ENCODE measurements at regions not wholly inside any gene's neighbourhood (a gene's known extent, or its start where the extent isn't known, plus 50 kb on each side); places are given as distances from the start of the nearest gene placed in this dataset.

- H2AK5ac ChIP-seq (ENCODE audit: insufficient read length, low read length): no peak overlapping the region
- H4K8ac ChIP-seq (replicated peaks; ENCODE audit: insufficient read length, low read depth, low read length): no peak overlapping the region
- no peak overlapping the region for H3K14ac ChIP-seq (ENCODE audit: insufficient read depth, low read length)
- no peak overlapping the region for H2BK20ac ChIP-seq (ENCODE audit: low read depth, low read length, poor library complexity, severe bottlenecking)
- no CpG with 5 or more reads among the region's 21 CpGs for WGBS (ENCODE audit: extremely low coverage, insufficient read length, low lambda C conversion rate)
- H2BK120ac ChIP-seq (ENCODE audit: low read depth, low read length, poor library complexity, severe bottlenecking): no peak overlapping the region
- no peak overlapping the region for H2BK15ac ChIP-seq (ENCODE audit: low read depth, low read length)
- Mint-ChIP-seq H3K27ac (peak overlapping the region in 1 of 3 experiments; percentile 0; a peak in 2 of 7 replicates), H3K4me1 (peaks cover 7 to 12% of the 10 kb centered on the region in 2 experiments; a peak in 3 of 4 replicates), H3K9me3 (no peaks in the 10 kb centered on the region), H3K4me3 (no peak overlapping the region), H3K27me3 (ENCODE audit: low read depth) (no peaks in the 10 kb centered on the region; the same call in 1 of the 2 replicates), H3K36me3 (ENCODE audit: insufficient read depth in 1 of 3, low read depth in 3 of 3) (no peaks in the 10 kb centered on the region)
- H3K27ac ChIP-seq (ENCODE audit: insufficient read length, low read depth, low read length): no peak overlapping the region
- H3K4ac ChIP-seq (ENCODE audit: low read depth, low read length): no peak overlapping the region
- H3K4me2 ChIP-seq (ENCODE audit: insufficient read depth, insufficient read length, low read length): no peak overlapping the region
- no peak overlapping the region for H3K56ac ChIP-seq (ENCODE audit: insufficient read length, low read depth, low read length)
- peak; percentile 19 for DNase-seq
- H2BK12ac ChIP-seq (ENCODE audit: insufficient read length, low read depth, low read length): no peak overlapping the region
- H4K20me1 ChIP-seq (ENCODE audit: control insufficient read depth, insufficient read depth, insufficient read length): no peaks in the 10 kb centered on the region
- no peak overlapping the region for H3K18ac ChIP-seq (ENCODE audit: insufficient read length, low read depth, low read length)
- no peak overlapping the region for H2BK5ac ChIP-seq (ENCODE audit: insufficient read length, low read length)
- no peak overlapping the region for H3K9ac ChIP-seq (ENCODE audit: extremely low read depth, insufficient read length, low read length)
- no peaks in the 10 kb centered on the region for H3K27me3 ChIP-seq (ENCODE audit: insufficient read depth, low read length)
- no peak overlapping the region for H4K91ac ChIP-seq (ENCODE audit: insufficient read length, low read depth, low read length)
- H3K4me1 ChIP-seq (ENCODE audit: insufficient read depth, low read length): no peaks in the 10 kb centered on the region
- no peaks in the 10 kb centered on the region for H3K9me3 ChIP-seq (ENCODE audit: control insufficient read depth, low read depth, low read length)
- H3K23ac ChIP-seq (ENCODE audit: insufficient read length, low read depth, low read length): no peak overlapping the region
- no peak overlapping the region for H4K5ac ChIP-seq (ENCODE audit: insufficient read length, low read depth, low read length)
- no peak for TF ChIP-seq CTCF (conservative IDR thresholded peaks at IDR 0.05)
- no peaks in the 10 kb centered on the region for H3K79me1 ChIP-seq (ENCODE audit: insufficient read depth, low read depth, low read length, poor library complexity, severe bottlenecking)
- H3T11ph ChIP-seq (ENCODE audit: low read length): no peak overlapping the region
- no peaks in the 10 kb centered on the region for H3K23me2 ChIP-seq (ENCODE audit: insufficient read length, low read depth, low read length, poor library complexity, severe bottlenecking)
- H2AFZ ChIP-seq (ENCODE audit: low read length): no peak overlapping the region
- H3K79me2 ChIP-seq (ENCODE audit: insufficient read depth, low read length): no peaks in the 10 kb centered on the region
Measured at GRCh38 chr2:241925821-241926441, 56.4 kb downstream of the RTP5 start.
